ENCODE measurements at regions not wholly inside any gene's neighbourhood (a gene's known extent, or its start where the extent isn't known, plus 50 kb on each side); places are given as distances from the start of the nearest gene placed in this dataset.
"Not testable (repeated sequence)": the region's sequence is repeated elsewhere in the genome, so short reads cannot be mapped to it uniquely, and the experiment has no call there.

DNA sequence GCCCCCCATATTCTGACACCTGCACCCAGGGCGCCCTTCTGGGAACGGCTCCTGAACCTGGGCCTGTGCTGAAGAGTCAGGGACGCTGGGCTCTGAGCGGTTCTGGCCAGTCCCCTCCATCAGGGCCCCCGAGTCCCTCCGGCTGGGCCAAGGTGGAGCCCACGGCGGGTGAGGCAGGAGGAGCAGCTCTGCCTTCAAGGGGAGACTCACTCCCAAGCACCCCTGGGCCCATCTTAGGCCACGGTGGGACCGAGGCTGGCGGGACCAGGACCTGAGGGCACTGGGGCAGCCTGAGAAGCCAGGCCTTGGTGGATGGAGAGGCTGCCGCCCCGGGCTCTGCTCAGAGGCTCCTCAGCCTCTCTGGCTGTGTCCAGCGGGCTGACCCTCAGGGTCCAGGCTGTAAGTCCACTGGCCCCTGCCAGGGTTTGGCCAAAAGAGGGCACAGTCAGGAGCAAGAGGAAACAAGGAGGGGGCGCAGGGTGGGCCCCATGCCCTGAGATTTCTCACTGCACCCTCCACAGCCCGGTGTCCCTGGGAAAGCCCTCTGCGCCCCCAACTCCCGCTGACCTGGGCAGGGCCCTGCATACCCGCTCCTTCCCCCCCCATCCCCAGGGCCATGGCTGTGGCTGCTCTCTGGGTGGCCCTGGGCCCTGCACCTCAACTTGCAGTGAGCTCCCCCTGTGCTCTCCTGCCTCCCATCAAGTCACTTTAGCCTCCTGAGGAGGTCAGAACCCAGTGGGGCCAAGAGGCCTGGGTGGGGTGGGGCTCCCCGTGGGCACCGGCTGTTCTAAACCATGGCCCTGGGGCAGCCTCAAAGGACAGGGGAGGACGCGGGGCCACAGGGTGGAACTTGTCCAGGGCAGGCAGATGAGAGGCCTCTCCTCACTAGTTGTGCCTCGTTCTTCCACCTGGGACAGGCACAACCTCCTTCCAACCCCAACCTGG lies 266.4 kb upstream of the SFSWAP start:
- DNase-seq: no peak

DNA sequence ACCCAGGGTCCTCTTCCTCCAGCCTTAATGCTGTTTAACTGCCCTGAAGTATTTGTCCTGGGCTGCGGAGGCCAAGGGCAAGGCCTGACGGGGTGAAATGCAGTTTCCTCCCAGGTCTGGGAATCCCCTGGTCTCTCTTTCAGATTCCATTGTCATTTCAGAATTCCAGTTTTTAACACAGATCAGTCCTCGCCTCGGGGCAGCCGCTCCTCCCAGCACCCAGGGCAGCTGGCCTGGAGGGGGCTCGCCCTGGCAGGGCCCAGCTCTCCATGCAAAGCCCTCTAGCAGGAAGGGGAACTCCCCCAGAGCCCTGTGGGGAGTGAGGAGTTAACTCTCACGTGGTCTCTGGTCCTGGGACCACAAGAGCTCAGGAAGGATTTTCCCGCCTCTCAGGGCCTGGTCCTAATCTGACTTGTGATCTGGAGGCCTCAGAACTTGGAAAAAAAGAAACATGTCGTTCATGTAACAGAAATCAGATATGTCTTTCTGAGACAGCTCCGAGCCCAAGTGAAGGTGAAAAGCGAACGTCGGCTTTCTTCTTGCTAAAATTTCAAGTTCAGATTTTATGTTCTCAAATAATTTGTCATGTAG lies 265.6 kb upstream of the SFSWAP start:
- no peak for DNase-seq

GRCh38 chr12:131445795-131446194 lies 265.1 kb upstream of the SFSWAP start:
- DNase-seq: no peak

- not testable (repeated sequence) for DNase-seq
These were observed 263.3 kb upstream of the SFSWAP start for GRCh38 chr12:131447636-131448035.

GRCh38 chr12:131448254-131448795 lies 262.6 kb upstream of the SFSWAP start:
- no peak for DNase-seq

DNA sequence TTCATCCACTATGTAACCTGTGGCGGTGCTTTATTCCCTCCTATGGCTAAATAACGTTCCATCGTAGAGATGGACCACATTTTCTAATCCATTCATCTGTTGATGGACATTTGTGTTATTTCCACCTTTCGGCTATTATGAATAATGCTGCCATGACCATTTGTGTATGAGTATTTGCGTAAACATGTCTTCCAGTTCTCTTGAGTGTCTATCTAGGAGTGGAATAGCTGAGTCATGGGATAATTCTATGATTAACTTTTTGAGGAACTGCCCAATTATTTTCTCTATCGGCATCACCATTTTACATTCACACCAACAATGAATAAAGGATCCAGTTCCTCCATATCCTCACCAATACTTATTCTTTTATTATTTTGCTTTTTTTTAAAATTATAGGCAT lies 261.9 kb upstream of the SFSWAP start:
- DNase-seq: no peak

DNA sequence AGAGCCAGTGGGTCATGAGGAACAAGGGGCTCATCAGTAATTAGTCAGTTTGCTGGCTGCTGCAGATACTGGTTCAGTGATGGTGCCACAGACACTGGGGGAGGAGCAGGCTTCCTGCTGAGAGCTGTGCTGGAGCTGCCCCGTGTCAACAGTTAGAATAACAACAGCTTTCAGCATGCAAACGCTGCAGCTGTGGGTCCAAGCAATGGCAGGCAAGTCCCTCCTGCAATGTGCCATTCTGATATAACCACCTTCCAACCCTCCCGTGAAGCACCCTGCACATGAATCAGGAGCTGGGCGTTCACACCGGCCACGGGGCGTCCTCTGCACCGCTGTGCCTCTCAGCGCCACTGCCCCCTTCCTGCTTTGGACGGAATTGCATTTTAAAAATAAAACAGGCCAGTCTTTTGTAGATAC lies 258.4 kb upstream of the SFSWAP start:
- DNase-seq: no peak

DNA sequence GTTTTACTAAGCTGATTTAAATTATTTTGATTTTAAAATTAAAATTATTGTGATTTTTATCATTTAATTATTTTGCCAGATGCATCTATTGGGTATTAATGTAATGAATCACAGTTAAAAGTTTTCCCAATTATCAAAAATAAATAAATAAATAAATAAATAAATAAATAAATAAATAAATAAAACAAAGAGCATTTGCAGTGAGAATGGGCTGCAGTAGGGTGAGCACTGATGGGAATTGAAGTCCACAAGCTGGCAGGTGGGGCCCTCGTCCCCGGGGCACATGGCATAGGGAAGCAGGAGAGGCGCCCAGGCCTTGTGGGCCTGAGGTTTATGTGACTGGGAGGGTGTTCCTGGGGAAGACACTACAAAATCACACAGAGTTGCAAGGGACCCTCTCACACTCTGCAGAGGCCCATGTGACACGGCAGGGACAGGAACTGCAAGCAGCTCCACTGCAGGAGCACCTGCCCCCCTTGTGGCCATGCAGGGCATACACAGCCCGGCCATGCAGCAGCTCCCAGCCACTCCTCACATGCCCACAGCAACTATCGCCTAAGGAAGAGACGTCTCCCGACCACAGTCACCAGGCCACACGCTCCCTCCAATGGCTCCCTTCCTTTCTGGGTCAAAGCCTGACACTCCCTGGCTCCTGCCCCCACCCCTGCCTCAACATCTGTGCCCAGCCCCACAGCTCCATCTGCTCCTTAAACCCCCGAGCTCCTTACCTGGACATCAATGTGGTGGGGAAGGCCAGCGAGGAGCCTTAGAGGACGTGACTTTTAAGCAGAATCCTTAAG lies 256.3 kb upstream of the SFSWAP start:
- DNase-seq: no peak

DNA sequence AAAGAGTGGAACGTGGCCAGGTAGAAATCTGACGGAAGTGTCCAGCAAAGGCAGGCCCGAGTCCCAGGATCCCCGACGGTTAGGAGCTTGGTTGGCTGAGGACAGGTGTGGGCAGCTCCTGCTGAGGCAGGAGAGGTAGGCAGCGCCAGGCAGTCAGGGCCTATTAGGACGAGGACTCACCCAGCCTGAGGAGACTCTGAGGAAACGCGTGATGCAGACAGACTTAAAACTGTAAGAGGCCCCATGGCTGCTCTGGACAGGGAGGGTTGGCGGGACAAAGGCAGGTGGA lies 255.7 kb upstream of the SFSWAP start:
- no peak for DNase-seq

- DNase-seq: no peak
These were observed 255.2 kb upstream of the SFSWAP start for GRCh38 chr12:131455581-131456110.

DNA sequence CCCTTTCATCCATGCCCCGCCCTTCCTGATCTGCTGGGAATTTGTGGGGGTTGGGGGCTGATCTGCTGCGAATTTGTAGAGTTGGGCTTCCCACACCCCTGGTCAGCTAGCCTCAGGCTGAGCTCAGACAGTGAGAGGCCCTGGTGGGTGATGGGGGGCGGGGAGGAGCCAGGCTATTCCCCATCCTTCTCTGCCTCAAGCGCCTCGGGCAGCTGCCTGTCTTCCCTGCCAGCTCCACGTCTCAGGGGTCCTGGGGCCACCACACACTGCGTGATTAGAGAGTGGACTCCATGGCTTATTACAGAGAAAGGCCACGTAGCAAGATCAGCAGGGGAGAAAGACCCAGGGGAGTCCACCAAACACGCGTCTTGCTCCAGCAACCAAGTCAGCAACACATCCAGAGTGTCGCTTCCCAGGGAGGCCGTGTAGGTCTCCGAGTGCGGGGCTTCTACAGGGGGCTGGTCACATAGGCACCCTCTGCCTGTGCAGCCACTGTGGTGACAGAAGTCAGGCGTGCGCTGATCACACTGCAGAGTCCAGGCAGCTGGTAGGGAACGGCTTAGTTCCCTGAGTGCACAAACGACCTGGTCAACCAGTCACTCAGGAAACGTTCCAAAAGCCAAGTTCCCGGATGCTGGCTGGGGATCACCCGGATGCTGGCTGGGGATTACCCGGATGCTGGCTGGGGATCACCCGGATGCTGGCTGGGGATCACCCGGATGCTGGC lies 254.4 kb upstream of the SFSWAP start:
- peak; percentile 41 for DNase-seq

DNA sequence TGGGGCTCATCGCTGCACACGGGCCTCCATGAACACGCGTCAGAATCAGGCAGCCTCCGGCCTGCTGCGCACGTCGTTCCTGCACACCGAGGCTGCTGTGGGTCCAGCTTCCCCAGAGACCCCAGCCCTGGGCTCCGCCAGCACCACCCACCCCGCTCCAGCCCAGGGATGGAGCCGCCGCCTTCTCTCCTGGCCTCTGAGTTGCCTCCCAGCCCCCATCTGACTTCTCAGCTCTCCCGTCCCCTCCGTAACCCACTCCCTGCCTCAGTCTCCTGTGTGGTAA lies 253.9 kb upstream of the SFSWAP start:
- DNase-seq: no peak

DNA sequence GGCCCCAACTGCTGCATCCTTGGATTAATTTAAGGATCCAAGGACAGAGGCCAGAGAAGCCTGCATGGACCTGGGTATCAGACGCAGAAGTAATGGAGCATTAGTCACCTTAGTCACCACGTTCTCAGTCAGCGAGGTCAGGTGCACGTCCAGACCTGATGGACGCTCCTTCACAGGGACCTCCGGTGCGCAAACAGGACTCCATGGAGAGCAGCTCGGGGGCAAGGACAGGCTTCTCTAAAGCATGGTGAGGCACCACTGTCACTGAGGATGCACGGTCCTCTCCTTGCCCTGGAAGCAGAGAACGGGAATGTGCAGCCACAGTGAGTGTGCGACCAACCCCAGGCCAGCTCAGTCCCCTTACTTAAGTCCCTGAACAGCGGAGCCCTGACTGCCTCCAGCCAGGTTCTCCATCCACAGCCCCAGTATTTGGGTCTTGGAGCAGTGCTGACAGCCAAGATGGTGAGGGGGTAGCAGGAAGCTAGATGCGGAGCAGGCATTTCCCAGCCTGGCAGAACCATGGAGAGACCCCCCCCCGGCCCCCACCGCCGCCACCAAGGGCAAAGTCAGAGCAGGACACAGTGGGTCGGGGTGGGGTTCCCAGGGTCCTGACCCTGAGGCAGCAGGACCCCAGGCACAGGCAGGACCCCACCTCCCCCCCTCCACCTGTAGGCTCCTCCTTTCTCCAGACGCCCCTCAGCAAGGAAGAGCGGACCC lies 253.4 kb upstream of the SFSWAP start:
- no peak for DNase-seq

DNA sequence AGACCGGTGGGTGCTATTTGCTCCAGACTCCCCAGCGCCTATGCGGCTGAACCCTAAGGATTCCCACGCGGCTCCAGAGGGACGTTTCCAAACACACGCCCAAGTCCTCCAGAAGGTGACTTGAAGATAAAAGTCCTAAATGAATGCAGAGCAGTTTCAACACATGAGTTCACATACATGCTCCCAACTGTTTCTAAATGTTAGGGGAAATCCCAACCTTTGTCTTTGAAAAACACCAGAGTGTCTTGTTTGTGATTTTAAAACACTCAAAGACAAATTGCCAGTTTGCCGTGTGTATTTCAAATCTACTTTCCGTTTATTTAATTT lies 252.9 kb upstream of the SFSWAP start:
- DNase-seq: no peak

DNA sequence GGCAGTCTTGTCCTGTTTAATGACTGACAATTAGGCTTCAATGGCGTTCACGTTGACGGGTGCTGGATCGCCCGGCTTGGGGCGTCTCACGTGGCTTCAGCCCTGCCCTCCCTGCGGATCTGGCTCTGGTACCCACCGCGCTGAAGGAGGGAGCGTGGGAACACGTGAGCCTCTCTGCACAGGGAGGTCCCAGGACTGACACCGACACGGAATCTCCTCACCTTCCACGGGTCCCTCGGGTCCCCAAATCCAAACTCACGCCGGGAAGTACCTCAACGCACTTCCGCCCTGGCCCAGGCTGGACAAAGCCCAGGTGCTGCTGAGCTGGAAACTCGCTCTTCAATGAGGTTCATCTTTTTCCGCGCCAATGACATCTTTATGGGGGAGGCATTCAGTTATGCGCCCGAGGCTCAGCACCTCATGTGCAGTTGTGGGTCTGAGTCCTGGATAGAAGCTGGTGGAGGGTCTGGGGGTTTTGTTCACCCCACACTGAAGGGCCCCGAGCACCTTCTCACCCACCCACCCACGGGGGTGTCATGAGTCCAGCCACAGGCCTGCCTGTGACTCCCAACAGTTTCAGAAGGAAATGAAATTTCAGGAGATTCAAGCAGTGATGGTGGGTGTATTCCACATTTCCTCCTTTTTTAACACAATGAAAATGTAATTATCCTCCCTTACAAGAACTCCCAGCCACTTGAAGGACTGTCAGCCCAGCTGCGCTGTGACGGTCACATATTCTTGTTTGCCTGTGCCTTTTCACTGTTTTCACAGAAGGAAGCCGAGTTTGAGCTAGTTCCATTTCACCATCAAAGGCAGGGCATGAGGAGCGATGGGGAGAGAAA lies 251.7 kb upstream of the SFSWAP start:
- DNase-seq: no peak

DNA sequence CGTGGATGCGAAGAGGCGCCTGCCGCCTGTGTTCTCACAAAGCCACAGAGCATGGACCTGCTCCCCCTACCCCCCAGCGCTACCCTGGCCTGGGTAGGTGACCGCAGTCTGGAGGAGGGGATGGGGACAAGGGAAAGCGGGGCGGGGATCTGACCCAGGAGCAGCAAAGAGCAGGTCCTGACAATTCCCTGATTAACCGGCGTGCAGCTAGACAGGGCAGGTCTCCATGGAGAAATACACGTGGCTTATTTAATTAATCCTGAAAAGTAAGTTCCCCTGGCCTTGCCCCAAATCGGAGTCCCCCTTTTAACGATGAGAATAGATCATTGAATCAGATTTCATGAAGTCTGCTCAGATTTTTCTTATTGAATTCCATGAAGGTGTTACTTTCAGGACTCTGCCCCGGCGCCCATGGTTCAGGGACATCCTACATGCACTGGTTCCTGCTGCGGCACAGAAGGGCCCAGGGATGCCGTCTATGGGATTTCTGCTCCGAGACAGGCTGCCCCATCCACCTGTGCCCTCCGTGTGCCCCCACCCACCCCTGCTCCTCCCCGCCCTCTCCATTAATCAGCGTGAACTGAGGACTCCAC lies 251.0 kb upstream of the SFSWAP start:
- no peak for DNase-seq

- DNase-seq: no peak
These were observed 250.4 kb upstream of the SFSWAP start for GRCh38 chr12:131460520-131460919.

- no peak for DNase-seq
These were observed 249.8 kb upstream of the SFSWAP start for GRCh38 chr12:131461096-131461495.

GRCh38 chr12:131463174-131463573 lies 247.7 kb upstream of the SFSWAP start:
- DNase-seq: no peak

- DNase-seq: no peak
These were observed 246.8 kb upstream of the SFSWAP start for GRCh38 chr12:131464081-131464480.

GRCh38 chr12:131466306-131466705 lies 244.6 kb upstream of the SFSWAP start:
- no peak for DNase-seq
